Superior temporal gyrus (tissue), 1 donor: ENCODE measurements at regions not wholly inside any gene's neighbourhood (a gene's known extent, or its start where the extent isn't known, plus 50 kb on each side); places are given as distances from the start of the nearest gene placed in this dataset.

Source experiments
- DNase-seq: peaks from one replicate; pipeline ENCODE4 v3.0.0-alpha.2; 2016; ENCODE audit errors: extremely low spot score

- DNase-seq: no peak
These were observed 961.8 kb upstream of the LRRN3 start for GRCh38 chr7:110129159-110129558.

GRCh38 chr7:110130669-110131068 is 960.3 kb upstream of the LRRN3 start:
- no peak for DNase-seq

GRCh38 chr7:110131344-110131743 is 959.6 kb upstream of the LRRN3 start:
- no peak for DNase-seq

GRCh38 chr7:110139056-110139455 is 951.9 kb upstream of the LRRN3 start:
- DNase-seq: no peak

- DNase-seq: no peak
These were observed 947.9 kb upstream of the LRRN3 start for GRCh38 chr7:110142939-110143526.

GRCh38 chr7:110144599-110144998 is 946.3 kb upstream of the LRRN3 start:
- DNase-seq: no peak

- no peak for DNase-seq
These were observed 942.9 kb upstream of the LRRN3 start for GRCh38 chr7:110148054-110148453.

- DNase-seq: no peak
These were observed 937.7 kb upstream of the LRRN3 start for GRCh38 chr7:110153222-110153621.

- DNase-seq: no peak
These were observed 934.4 kb upstream of the LRRN3 start for GRCh38 chr7:110156511-110156910.

GRCh38 chr7:110157631-110158362 is 933.1 kb upstream of the LRRN3 start:
- no peak for DNase-seq

GRCh38 chr7:110168010-110168409 is 922.9 kb upstream of the LRRN3 start:
- no peak for DNase-seq

GRCh38 chr7:110170841-110171240 is 920.1 kb upstream of the LRRN3 start:
- no peak for DNase-seq

GRCh38 chr7:110177463-110177862 is 913.5 kb upstream of the LRRN3 start:
- no peak for DNase-seq

GRCh38 chr7:110179037-110179436 is 911.9 kb upstream of the LRRN3 start:
- no peak for DNase-seq

GRCh38 chr7:110181768-110182167 is 909.2 kb upstream of the LRRN3 start:
- no peak for DNase-seq

- DNase-seq: no peak
These were observed 904.6 kb upstream of the LRRN3 start for GRCh38 chr7:110186334-110186733.

GRCh38 chr7:110187877-110188554 is 902.9 kb upstream of the LRRN3 start:
- no peak for DNase-seq

GRCh38 chr7:110204527-110204926 is 886.4 kb upstream of the LRRN3 start:
- no peak for DNase-seq

GRCh38 chr7:110205899-110206298 is 885.0 kb upstream of the LRRN3 start:
- no peak for DNase-seq

- DNase-seq: no peak
These were observed 881.0 kb upstream of the LRRN3 start for GRCh38 chr7:110209884-110210283.

- no peak for DNase-seq
These were observed 879.9 kb upstream of the LRRN3 start for GRCh38 chr7:110210941-110211608.

- DNase-seq: no peak
These were observed 866.3 kb upstream of the LRRN3 start for GRCh38 chr7:110224643-110225042.

- no peak for DNase-seq
These were observed 844.8 kb upstream of the LRRN3 start for GRCh38 chr7:110246118-110246517.
